MCF 10A (cell line): ENCODE measurements at regions not wholly inside any gene's neighbourhood (a gene's known extent, or its start where the extent isn't known, plus 50 kb on each side); places are given as distances from the start of the nearest gene placed in this dataset.

Source experiments
- BruUV-seq: library from RNA; stranded (reverse); fragments of 400-500 nt; replicated peaks from 2 replicates; lab custom pipeline; 2021; lab: Mats Ljungman, UMichigan
- CTCF ChIA-PET: fragments of 300-600 bp; sonication (Branson Sonifier 250); formaldehyde crosslinking; extraction: SDS; loops from one replicate; lab custom pipeline; 2021; ENCODE audit warnings: antibody characterized with exemption, inconsistent platforms; lab: Yijun Ruan, JAX
- POLR2A ChIA-PET: fragments of 300-600, 350-650 bp; sonication (Branson Sonifier 250); formaldehyde crosslinking; extraction: SDS; loops from one replicate; lab custom pipeline; 2020; ENCODE audit warnings: antibody characterized with exemption, inconsistent platforms; lab: Yijun Ruan, JAX
- DNase-seq: peaks from one replicate; pipeline ENCODE4 v3.0.0-alpha.2; 2018; ENCODE audit not compliant: unreplicated experiment
- H3K27ac Mint-ChIP-seq: one replicate; pipeline ENCODE4 v1.8.0; 2022; ENCODE audit warnings: mild to moderate bottlenecking, low read depth, mixed read lengths; ENCODE audit not compliant: unreplicated experiment
- H3K27me3 Mint-ChIP-seq: one replicate; pipeline ENCODE4 v1.8.0; 2022; ENCODE audit warnings: mixed read lengths; ENCODE audit not compliant: insufficient read depth, unreplicated experiment
- H3K36me3 Mint-ChIP-seq: one replicate; pipeline ENCODE4 v1.8.0; 2022; ENCODE audit warnings: mild to moderate bottlenecking, moderate library complexity, mixed read lengths; ENCODE audit not compliant: insufficient read depth, unreplicated experiment
- H3K4me1 Mint-ChIP-seq: one replicate; pipeline ENCODE4 v1.8.0; 2022; ENCODE audit warnings: mixed read lengths; ENCODE audit not compliant: insufficient read depth, unreplicated experiment
- H3K4me3 Mint-ChIP-seq: one replicate; pipeline ENCODE4 v1.8.0; 2022; ENCODE audit warnings: mild to moderate bottlenecking, moderate library complexity, mixed read lengths; ENCODE audit not compliant: unreplicated experiment
- H3K9me3 Mint-ChIP-seq: one replicate; pipeline ENCODE4 v1.8.0; 2022; ENCODE audit warnings: mixed read lengths; ENCODE audit not compliant: unreplicated experiment
- intact Hi-C: fragments of 100-400 bp; cut with micrococcal nuclease; formaldehyde crosslinking; loops from 2 replicates; pipeline ENCODE4 v1.14.1; 2022
- TF ChIP-seq, protein P1 (sequence below): fragments of 200-600 bp; IDR thresholded peaks from one replicate; pipeline ENCODE4 v1.8.0; 2022; ENCODE audit warnings: antibody characterized with exemption, mild to moderate bottlenecking; ENCODE audit not compliant: unreplicated experiment

DNA sequence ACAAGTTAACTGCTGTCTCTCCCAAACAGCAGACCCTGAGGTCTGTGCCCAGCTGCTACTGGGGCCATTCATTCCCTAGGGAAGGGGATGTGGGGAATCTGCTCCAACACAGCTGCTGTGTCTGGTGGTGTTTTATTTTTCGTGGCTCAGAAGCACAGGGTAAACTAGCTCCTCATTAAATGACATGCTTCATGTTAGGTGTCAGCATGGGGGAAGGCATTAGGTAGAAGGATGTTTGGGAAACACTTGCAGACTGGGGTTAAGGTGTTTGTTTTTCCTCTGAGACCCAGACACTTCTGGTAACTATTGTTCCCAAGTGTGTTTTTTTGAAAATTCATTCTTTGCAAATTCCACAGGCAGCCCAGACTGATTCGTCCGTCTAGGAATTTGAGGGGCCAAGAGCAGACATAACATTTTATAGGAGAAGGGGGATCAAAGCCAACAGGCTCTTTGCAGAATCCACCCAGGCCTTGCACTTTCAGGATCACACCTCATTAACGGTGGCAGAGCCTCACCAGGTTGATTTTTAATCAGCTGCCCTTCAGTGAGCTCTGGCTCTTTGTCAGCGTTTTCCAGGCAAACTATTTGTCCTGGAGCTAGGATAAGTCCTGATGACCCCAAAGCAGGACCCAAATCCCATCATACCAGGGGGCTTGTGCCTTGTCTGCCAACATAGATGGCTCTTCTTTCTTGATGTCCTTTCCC, 65.4 kb upstream of the ITGA11 start:
- CTCF ChIA-PET: interaction anchor here (0.5 to 0.7 kb wide), 3 partner anchors 16 to 152 kb away, joined by 3 read pairs; no protein-coding TSS in a partner anchor
- H3K4me3 Mint-ChIP-seq: no peak overlapping the region
- no peaks in the 10 kb centered on the region for H3K4me1 Mint-ChIP-seq
- POLR2A ChIA-PET: interaction anchor here (0.7 to 1.2 kb wide), 2 partner anchors 10 to 70 kb away, joined by 3 to 4 read pairs; no protein-coding TSS in a partner anchor
- H3K27ac Mint-ChIP-seq: no peak overlapping the region
- no peak for DNase-seq
- peaks cover 43% of the 10 kb centered on the region for H3K27me3 Mint-ChIP-seq
- no peaks in the 10 kb centered on the region for H3K36me3 Mint-ChIP-seq
- intact Hi-C loops: no loop called here
- TF ChIP-seq, protein P1, sequence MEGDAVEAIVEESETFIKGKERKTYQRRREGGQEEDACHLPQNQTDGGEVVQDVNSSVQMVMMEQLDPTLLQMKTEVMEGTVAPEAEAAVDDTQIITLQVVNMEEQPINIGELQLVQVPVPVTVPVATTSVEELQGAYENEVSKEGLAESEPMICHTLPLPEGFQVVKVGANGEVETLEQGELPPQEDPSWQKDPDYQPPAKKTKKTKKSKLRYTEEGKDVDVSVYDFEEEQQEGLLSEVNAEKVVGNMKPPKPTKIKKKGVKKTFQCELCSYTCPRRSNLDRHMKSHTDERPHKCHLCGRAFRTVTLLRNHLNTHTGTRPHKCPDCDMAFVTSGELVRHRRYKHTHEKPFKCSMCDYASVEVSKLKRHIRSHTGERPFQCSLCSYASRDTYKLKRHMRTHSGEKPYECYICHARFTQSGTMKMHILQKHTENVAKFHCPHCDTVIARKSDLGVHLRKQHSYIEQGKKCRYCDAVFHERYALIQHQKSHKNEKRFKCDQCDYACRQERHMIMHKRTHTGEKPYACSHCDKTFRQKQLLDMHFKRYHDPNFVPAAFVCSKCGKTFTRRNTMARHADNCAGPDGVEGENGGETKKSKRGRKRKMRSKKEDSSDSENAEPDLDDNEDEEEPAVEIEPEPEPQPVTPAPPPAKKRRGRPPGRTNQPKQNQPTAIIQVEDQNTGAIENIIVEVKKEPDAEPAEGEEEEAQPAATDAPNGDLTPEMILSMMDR: no peak
- BruUV-seq: no TSS peak
- no peaks in the 10 kb centered on the region for H3K9me3 Mint-ChIP-seq

DNA sequence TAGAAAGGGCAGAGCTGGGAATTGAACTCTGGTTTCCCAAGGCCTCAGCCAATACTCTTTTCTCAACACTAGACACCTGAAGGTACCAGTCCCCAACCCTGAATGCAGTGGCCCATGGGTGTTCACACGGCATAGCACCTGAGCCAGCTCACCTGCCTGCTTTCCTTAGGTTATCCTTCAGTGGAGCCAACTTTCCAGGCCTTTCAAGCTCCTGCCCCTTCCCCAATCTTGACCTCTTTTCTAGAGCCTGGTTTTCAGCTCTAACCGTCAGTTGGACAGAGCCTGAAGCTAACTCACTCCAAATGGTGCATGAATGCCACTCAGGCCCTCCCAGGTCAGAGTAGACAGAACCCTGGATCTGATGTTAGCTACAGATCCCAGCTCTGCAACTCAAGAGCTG, 66.1 kb upstream of the ITGA11 start:
- Mint-ChIP-seq H3K27ac (no peak overlapping the region), H3K4me1 (no peaks in the 10 kb centered on the region)

GRCh38 chr15:68499620-68500312, 67.8 kb upstream of the ITGA11 start:
- no peak for DNase-seq
- BruUV-seq: no TSS peak
- CTCF ChIA-PET: no interaction called here
- Mint-ChIP-seq H3K27ac (no peak overlapping the region), H3K36me3 (no peaks in the 10 kb centered on the region), H3K4me3 (no peak overlapping the region), H3K4me1 (no peaks in the 10 kb centered on the region), H3K27me3 (peaks cover 20% of the 10 kb centered on the region), H3K9me3 (no peaks in the 10 kb centered on the region)
- POLR2A ChIA-PET: no interaction called here
- intact Hi-C loops: no loop called here
- TF ChIP-seq, protein P1: no peak

More for the DNA sequence above, 66.1 kb upstream of the ITGA11 start:
- Mint-ChIP-seq H3K36me3 (no peaks in the 10 kb centered on the region), H3K9me3 (no peaks in the 10 kb centered on the region), H3K4me3 (no peak overlapping the region), H3K27me3 (peaks cover 37% of the 10 kb centered on the region)
- TF ChIP-seq, protein P1: no peak
- DNase-seq: no peak
- CTCF ChIA-PET: interaction anchor here (0.5 to 0.6 kb wide), 2 partner anchors 17 to 51 kb away, joined by 3 read pairs; no protein-coding TSS in a partner anchor
- POLR2A ChIA-PET: interaction anchor here (0.7 to 1.2 kb wide), 3 partner anchors 14 to 71 kb away, joined by 3 to 4 read pairs (median 3); no protein-coding TSS in a partner anchor
- BruUV-seq: no TSS peak
- intact Hi-C loops: no loop called here
